HG02870 (cell line): ENCODE measurements at regions not wholly inside any gene's neighbourhood (a gene's known extent, or its start where the extent isn't known, plus 50 kb on each side); places are given as distances from the start of the nearest gene placed in this dataset.
"Not testable (repeated sequence)": the region's sequence is repeated elsewhere in the genome, so short reads cannot be mapped to it uniquely, and the experiment has no call there.

Experiments used
- ATAC-seq: cut with Tn5 transposase; IDR thresholded peaks from one replicate; pipeline ENCODE4 v1.9.1; 2021; ENCODE audit warnings: mild to moderate bottlenecking, moderate library complexity; ENCODE audit not compliant: unreplicated experiment

DNA sequence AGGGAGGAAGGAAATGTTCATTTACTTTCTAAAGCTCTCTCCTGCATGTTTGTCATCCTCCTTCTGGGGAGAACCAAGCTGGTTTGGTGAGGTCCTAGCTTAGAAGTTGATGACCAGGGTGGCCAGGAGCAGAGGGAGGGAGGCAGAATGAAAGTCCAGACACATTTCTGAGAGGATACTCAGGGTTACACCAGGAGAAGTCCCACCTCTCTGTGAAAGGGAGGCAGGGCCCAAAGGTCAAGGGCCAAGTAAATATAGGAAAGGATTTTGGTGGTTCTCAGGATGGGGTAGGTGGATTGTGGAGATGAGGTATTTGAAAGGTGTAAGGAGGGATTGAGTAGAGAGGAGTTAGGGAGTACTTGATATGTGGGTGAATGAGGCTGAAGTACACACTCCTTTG lies 58.0 kb upstream of the FBXO11 start:
- ATAC-seq = no peak

DNA sequence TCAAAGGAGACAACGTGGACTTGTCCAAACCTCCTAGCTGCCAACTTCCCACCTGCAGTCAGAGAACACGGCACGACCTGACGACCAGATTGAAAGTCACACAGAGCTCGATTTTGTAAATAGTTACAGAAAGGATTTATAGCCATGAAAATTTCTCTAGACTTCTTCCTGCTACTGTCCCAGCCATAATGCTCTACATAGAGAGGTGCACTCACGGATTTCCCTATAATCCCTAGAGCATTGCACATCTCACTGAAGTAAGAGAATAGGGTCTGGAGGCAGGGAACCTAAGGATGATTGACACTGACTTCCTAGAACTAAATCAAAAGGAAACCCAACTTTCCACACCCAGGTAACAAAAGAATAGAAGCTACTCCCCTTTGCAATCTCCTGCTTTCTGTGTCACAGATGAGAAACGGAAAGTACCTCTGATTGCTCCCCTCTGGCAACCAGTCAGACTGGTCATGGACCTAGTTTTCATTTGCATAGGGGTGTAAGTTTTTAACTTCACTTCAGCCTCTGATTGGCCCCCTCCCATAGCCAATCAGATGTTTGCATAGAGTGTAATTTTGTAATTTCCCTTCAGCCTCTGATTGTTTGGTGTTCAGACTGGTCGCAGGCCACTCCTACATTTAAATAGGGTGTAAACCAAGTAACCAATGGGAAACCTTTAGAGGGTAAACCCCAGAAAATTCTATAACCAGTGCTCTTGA lies 58.6 kb upstream of the FBXO11 start:
- no peak for ATAC-seq

DNA sequence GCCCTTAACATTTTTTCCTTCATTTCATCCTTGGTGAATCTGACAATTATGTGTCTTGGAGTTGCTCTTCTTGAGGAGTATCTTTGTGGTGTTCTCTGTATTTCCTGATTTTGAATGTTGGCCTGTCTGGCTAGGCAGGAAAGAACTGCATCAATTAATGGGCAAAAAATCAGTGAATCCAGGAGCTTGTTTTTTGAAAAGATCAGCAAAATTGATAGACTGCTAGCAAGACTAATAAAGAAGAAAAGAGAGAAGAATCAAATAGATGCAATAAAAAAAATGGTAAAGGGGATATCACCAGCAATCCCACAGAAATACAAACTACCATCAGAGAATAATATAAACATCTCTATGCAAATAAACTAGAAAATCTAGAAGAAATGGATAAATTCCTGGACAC lies 70.4 kb upstream of the FBXO11 start:
- not testable (repeated sequence) for ATAC-seq

DNA sequence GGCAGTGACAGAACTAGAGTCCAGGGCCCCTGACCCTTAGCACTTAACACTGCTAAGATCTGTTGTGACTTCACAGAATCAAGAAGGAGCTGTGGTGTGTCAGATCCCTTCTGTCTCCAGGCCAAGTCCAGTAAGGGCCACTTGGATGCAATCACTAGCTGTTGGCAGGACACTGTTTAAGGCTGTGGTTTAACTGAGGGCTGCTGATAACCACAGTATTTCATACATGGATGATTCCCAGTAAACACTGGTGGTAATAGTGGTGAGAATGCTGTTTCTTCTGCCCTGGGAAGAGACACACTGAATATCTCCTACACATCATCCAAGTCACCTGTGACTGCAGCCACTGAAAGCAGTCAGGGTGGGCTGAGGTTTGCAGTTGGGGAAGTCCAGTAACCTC lies 77.7 kb upstream of the FBXO11 start:
- ATAC-seq = no peak

DNA sequence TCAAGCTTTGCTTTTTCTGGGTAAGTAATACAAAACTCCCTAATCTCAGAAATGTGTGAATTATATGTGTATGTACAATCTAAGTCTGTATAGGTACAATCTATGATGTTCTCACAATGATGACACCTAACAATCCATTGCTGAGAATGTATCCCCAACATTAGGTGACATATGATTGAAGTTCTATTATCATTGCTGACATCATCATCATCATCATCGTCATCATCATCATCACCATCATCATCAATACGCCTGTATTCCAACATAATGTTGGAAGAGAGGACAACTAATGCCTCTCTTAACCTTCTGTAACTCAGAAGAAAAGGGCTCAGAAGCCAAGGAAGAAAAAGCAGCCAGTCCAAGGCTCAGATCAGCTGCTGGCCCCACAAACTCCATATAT lies 84.2 kb upstream of the FBXO11 start:
- ATAC-seq = no peak

DNA sequence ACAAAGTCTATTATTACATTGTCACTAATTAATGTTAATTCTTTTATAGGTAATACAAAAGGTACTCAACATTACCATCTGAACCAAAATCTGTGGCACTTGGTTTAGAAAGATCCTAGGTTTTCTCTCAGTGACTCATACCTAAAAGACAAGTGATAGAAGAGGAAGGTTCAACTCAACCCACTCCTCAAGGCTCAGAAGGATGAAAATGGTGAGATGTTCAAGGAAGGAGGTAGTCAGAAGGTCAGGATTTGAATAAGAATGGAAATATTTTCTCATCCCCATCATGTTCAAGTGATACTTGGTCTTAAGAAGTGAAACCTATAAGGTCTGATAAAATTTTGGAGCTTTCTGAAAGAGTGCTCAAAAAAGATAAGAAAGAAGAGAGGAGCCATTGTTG lies 86.4 kb upstream of the FBXO11 start:
- no peak for ATAC-seq

DNA sequence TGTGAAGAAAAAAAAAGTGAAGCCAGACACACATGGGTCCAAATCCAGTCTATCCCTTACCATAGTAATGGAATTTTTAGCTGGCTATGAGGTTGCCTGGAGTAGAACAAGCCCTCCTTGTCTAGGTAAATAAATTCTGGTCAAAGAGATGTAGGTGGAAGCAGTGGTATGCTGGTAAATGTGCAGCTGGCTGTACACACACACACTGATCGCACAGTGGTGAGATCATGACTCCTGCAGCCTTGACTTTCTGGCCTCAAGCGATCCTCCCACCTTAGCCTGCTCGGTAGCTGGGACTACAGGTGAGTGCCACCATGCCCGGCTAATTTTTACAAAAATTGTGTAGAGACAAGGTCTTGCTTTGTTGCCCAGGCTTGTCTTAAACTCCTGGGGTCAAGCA lies 90.5 kb upstream of the FBXO11 start:
- no peak for ATAC-seq

DNA sequence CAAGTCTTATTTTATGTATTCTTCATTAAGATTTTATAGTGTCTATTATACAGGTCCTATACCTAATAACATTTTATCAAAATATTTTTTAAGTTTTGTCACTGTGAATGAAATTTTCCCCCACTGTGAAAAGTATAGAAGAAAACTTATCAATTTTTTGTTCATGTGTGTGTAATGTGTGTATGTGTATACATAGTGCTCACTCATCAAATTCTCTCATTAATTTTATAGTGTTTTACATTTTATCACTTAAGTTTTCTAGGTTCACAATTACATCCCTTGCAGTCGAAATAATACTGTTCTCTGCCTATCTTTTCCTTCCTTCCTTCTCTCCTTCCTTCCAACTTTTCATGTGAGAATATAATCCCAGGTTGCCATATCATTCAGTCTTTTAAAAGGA lies 93.2 kb upstream of the FBXO11 start:
- ATAC-seq = no peak

DNA sequence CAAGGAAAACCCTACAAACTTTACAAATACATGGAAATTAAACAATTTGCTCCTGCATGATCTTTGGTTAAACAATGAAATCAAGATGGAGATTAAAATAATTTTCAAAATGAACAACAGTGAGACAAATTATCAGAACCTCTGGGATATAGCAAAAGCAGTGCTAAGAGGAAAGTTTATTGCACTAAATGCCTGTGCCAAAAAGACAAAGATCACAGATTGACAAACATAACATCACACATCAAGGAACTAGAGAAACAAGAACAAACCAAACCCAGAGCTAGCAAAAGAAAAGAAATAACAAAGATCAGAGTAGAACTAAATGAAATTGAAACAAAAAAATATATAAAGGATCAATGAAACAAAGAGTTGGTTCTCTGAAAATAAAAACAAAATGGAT lies 95.2 kb upstream of the FBXO11 start:
- ATAC-seq = no peak

DNA sequence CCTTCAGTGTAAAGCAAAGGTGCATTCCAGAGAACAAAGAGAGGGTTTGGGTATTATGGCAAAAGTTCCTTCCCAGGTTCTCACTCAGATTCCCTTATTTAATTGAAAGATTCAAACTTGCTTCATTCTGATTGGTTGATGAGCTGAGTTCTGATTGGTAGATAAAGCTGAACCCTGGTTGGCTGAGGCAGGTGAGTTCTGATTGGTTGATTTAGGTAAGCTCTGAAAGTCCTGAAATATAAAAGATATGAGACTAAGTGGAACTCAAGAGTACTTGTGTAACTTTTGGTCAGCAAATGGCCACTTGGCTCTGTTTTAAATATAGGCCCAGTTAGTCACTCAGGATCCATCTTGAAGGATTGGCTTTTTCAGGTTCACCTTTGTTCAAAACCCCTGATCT lies 99.8 kb upstream of the FBXO11 start:
- no peak for ATAC-seq

DNA sequence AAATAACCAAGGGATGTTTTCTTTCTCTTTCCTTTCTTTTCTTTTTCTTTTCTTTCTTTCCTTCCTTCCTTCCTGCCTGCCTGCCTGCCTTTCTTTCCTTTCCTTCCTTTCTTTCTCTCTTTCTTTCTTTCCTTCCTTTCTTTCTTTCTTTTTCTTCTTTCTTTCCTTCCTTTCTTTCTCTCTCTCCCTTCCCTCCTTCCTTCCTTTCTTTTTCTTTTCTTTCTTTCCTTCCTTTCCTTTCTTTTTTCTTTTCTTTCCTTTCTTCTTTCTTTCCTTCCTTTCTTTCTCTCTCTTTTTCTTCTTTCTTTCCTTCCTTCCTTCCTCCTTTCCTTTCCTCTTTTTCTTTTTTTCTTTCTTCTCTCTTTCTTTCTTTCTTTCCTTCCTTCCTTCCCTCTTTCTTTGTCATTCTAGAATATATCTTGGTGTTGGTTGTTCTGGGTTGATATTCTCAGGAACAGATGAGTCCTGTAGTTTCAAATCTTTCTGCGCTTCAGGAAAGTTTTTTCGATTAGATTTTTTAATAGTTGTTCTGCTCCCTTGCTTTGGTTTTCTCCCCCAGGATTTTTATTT lies 101.5 kb upstream of the FBXO11 start:
- ATAC-seq = no peak

DNA sequence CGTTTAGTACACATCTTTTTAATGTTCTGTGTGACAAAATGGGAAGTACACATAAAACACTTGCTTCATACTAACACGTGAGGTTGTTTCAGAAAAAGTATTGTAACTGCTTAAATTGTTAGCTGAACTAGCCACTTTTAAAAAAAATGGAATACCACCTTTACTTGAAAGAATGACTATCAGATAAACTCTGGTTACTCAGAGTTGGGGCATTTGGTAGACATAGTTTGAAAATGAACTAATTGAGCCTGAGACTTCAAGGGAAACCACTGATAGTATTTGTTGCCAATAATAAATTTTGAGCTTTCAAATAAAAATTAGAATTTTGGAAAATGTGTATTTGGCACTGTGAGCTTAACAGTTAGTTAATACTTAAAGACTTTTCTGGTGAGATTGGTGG lies 103.0 kb upstream of the FBXO11 start:
- no peak for ATAC-seq

DNA sequence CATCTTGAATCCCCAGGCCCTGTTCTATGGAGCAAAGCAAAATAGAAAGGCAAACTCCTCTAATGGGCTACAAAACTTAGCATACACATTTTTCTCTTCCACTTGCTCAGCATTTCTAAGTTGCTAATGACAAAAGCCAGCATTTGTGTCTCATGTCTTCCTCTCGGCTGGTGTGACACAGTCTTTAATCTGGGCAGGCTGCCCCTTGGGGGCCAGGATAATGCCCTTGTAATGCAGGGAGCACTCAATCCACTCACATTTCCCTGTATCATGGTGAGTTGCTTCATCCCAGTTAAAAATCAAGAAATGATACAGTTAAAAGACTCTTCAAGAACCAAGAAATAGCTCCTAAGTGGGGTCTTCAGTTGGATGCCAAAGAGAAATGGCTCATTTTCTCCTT lies 109.1 kb upstream of the FBXO11 start:
- ATAC-seq = no peak

DNA sequence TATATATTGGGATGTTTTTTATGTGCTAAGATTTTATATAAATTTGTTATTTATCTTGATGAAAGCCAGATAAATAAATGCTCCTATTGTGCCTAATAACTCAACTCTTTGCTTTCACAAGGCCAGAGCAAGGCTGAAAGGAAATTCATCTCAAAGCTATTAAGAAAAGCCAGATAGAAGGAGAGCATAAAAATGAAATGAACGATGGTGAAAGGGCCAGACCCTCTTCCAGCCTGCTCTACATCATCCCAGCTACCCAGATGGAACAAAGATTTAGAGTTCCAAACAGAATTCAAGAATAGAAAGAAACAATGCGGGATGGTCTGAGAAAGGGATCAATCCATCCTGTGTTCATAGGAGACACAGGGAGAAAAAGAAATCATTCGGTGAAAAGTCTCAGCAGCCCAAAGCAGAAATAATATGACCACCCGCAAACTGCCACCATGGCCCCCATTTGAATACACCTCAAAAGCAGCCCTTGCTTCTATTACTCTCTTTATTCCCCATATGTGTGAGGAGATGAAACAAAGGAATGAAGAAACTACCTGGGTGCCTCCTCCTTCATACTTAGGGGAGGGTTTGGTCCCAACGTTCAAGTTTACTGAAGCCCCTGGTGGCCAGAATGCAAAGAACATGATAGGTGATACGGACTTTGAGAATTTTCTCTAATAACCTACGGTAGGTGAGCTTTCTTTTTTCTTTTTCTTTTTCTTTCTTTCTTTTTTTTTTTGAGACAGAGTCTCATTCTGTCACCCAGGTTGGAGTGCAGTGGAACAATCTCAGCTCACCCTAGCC lies 110.1 kb upstream of the FBXO11 start:
- no peak for ATAC-seq

DNA sequence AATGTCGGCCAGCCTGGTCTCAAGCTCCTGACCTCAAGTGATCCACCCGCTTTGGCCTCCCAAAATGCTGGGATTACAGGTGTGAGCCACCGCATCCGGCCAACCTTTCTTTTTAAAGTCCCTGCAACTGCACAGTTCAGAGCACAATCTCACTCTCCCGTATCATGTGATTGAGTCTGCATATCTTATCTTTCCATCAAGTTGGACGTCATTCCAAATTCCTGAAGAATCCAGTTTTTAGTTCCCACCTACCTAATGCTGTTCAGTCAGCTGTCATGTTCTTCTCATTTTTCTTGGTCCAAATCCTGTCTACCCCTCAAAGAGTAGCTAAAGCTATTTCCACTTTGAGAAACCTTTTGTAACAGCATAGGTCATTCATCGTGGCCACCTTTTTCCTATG lies 110.8 kb upstream of the FBXO11 start:
- ATAC-seq = no peak

DNA sequence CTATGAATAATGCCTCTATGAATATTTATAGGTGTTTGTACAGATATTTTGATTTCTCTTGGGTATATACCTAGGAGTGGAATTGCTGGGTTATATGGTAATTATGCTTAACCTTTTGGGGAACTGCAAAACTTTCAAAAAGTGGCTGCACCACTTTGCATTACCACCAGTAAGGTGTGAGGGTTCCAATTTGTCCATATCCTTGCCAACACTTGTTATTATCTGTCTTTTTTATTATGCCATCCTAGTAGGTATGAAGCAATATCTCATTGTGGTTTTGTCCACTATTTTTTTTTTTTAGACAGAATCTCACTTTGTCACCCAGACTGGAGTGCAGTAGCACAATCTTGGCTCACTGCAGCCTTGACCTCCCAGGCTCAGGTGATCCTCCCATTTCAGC lies 112.2 kb upstream of the FBXO11 start:
- no peak for ATAC-seq

DNA sequence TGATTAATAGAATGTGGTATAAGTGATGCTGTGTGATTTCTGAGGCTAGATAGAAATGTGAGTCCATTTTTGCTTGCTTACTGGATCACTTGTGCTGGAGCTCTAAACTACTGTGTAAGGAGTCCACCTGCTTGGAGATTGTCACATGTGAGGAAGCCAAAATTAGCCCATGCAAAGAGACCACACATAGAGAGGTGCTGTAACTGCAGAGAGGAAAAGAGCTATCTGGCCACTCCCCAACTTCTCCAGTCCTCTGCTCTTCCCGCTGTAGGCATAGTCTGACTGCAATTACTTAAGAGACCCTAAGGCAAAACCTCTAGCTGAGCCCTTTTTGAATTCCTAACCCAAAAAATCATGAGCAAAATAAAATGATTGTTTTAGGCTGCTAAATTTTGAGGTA lies 120.6 kb upstream of the FBXO11 start:
- ATAC-seq = no peak

DNA sequence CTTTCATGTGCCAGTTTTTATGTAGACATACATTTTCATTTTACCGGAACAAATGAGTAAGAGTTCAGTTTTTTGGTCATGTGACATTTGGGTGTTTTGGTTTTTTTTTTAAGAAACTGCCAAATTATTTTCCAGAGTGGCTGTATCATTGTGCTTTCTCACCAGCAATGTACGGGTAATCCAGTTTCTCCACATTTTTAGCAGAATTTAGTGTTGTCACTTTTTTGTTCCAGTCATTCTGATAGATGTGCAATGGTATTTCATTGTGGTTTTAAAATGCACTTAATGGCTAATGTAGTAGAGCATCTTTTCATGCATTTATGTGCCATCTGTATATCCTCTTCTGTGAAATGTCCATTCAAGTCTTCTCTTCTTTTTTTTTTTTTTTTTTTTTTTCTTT lies 126.5 kb upstream of the FBXO11 start:
- ATAC-seq = no peak

DNA sequence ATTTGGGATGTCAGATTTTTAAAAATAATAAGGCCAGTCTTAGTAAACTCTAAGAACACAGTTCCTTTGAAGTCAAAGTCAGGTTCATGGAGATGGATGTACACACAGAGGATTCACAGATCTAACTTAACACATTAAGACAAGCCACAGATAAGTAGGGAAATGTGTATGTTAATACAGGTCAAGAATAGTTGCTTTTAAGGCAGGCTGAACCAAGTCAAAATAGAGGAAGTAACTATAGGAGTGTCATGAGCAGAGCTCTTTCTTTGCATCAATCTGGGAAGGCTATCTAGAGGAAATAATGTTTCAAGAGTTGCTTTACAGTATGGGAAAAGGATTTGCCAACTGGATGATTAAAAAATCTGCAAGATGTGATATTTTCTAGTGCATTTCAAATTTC lies 128.0 kb upstream of the FBXO11 start:
- ATAC-seq = no peak

DNA sequence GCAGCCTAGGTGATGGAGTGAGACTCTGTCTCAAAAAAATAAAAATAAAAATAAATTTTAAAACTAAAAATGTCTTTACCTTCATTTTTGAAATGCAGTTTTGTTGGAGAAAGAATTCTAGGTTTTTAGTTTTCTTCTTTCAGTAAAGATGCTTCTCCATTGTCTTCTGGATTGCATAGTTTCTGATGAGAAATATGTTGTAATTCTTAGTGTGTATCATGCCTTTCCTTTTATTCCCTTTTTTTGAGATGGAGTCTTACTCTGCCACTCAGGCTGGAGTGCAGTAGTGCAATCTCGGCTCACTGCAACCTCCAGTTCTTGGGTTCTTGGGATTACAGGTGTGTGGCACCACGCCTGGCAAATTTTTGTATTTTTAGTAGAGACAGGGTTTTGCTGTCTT lies 130.0 kb upstream of the FBXO11 start:
- no peak for ATAC-seq

DNA sequence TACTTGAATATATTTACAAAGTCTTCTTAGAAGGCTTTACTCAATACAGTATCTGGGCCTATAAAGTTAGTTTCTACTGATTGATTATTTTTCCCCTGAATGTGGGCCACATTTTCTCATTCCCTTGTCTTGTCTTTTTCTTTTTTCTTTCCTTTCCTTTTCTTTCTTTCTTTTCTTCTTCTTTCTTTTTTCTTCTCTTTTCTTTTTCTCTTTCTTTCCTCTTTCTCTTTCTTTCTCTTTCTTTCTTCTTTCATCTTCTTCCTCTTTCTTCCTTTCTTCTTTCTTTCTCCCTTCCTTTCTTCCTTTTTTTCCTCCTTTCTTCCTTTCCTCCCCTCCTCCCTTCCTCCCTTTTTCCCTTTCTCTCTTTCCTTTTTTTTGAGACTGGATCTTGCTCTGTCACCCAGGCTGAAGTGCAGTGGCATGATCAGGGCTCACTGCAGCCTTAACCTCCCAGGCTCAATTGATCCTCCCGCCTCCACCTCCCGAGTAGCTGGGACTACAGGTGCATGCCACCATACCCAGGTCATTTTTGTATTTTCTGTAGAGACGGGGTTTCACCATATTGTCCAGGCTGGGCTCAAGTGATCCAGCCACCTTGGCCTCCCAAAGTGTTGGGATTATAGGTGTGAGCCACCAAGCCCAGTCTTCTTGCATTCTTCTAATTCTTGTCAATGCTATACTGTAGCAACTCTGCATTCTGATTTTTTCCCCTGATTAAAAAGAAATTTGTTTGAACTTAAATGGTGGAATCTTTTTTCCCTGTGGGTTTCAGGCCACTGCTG lies 133.1 kb upstream of the FBXO11 start:
- no peak for ATAC-seq
